Kidney (tissue), 13 donors: ENCODE measurements at regions not wholly inside any gene's neighbourhood (a gene's known extent, or its start where the extent isn't known, plus 50 kb on each side); places are given as distances from the start of the nearest gene placed in this dataset.

Experiments
- DNase-seq, 5 donors: peaks; one replicate each; pipeline ENCODE4 v3.0.0-alpha.2; 2013 to 2020
- FAIRE-seq: peaks from 2 replicates; lab custom pipeline; 2012; peaks lifted over from hg19 to GRCh38; lab: Jason Lieb, UNC
- H3K27ac ChIP-seq, 2 donors: one replicate each; pipeline ENCODE4 v1.7.0; 2013; ENCODE audit warnings: low read depth in 2 of 2, low read length in 2 of 2, inconsistent platforms in 1 of 2
- H3K27me3 ChIP-seq: one replicate; pipeline ENCODE4 v1.7.1; 2013; ENCODE audit warnings: low read length, inconsistent platforms; ENCODE audit not compliant: control insufficient read depth, insufficient read depth
- H3K36me3 ChIP-seq, 3 donors: one replicate each; pipeline versions ENCODE4 v1.7.0 to v1.7.1; 2013; ENCODE audit warnings: low read length in 3 of 3, control low read depth in 1 of 3, inconsistent platforms in 1 of 3; ENCODE audit not compliant: insufficient read depth in 3 of 3, control insufficient read depth in 2 of 3
- H3K4me1 ChIP-seq, 3 donors: one replicate each; pipeline versions ENCODE4 v1.7.0 to v1.7.1; 2013; ENCODE audit warnings: low read length in 3 of 3, inconsistent platforms in 1 of 3, low read depth in 1 of 3; ENCODE audit not compliant: control insufficient read depth in 2 of 3, insufficient read depth in 2 of 3
- H3K4me3 ChIP-seq, 3 donors: one replicate each; pipeline versions ENCODE4 v1.7.0 to v1.8.1; 2013; ENCODE audit warnings: low read length in 3 of 3, control low read depth in 1 of 3, inconsistent platforms in 1 of 3
- H3K9ac ChIP-seq, 3 donors: one replicate each; pipeline versions ENCODE4 v1.7.0 to v1.7.1; 2013; ENCODE audit warnings: low read length in 3 of 3, control low read depth in 1 of 3, inconsistent platforms in 1 of 3
- H3K9me3 ChIP-seq, 3 donors: one replicate each; pipeline versions ENCODE4 v1.7.0 to v1.7.1; 2013; ENCODE audit warnings: low read length in 3 of 3, control low read depth in 1 of 3, inconsistent platforms in 1 of 3; ENCODE audit not compliant: control insufficient read depth in 2 of 3, insufficient read depth in 1 of 3
- CTCF ChIP-seq: IDR thresholded peaks from 3 replicates; pipeline ENCODE4 v1.5.1; 2012; ENCODE audit warnings: mild to moderate bottlenecking, moderate library complexity, borderline replicate concordance; ENCODE audit not compliant: insufficient read depth; ENCODE audit errors: extremely low read depth
- intact Hi-C: fragments of 100-400 bp; cut with DNase I; formaldehyde crosslinking; loops from one replicate; pipeline ENCODE4 v1.11.1; 2022
- donor health status: control.
- donor health status: control.
- donor health status: control.
- donor health status: control.
- donor health status: control.
- donor health status: DM: yes; HTN: yes; CAD: no.
- donor health status: Normal renal cell carcinoma (clear cell type).

DNA sequence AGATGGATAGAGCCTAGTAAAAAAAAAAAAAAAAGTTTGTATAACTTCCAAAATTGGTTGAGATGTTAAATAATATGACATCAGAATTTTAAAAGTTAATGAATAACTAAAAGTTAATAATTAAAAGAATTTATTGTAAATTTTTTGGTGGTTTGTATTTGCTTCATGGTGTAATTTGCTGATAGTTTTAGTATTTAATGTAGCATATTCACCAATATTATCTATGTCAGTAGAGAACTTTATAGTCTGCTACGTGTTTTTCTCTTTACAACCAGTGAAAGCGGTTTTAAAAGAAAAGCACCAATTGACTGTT is 51.8 kb upstream of the STEAP4 start:
- H3K27me3 ChIP-seq: no peaks in the 10 kb centered on the region
- TF ChIP-seq CTCF: no peak
- no peaks in the 10 kb centered on the region for H3K36me3 ChIP-seq
- H3K4me1 ChIP-seq: no peaks in the 10 kb centered on the region
- H3K4me3 ChIP-seq: no peak overlapping the region
- H3K9me3 ChIP-seq: no peaks in the 10 kb centered on the region
- DNase-seq: no peak
- FAIRE-seq: peak; percentile 72
- no peak overlapping the region for H3K27ac ChIP-seq
- no peak overlapping the region for H3K9ac ChIP-seq
- intact Hi-C loops: loop anchor here (10.0 kb wide), 1 partner anchor 114 kb away; no protein-coding TSS in a partner anchor

DNA sequence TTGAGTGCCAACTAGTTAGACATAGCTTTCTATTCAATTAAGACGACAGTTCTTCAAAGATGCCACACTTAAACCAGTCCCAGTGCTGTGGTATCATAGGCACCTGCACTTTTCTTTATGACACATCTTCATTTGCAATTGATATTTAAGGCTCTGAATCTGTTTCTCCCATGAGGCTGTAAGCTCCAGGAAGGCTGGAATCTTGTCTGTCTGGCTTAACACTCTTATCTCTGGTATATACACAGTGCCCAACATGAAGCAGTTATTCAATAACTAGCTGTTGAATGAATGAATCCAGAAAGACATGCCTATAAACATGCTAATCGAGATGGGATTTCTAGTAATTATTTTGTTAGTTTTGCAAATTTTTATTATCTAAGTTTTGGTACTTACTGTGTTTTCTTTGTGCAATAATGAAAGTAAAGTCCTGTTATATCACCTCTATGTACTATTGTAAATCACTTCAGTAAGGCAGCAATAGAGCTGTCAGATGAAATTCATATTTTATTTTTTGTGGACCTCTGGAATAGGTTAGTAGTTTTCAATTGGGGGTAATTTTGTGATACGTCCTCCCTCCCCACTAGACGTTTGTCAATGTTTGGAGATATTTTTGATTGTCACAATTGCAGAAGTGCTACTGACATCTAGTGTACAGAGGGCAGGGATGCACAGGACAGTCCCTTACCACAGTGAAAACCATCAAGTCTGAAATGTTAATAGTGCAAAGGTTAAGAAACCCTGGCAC is 51.3 kb upstream of the STEAP4 start:
- H3K4me1 ChIP-seq: no peaks in the 10 kb centered on the region
- no peak overlapping the region for H3K27ac ChIP-seq
- H3K9ac ChIP-seq: no peak overlapping the region
- no peaks in the 10 kb centered on the region for H3K36me3 ChIP-seq
- FAIRE-seq (no peak), DNase-seq (no peak)
- no peaks in the 10 kb centered on the region for H3K27me3 ChIP-seq
- intact Hi-C loops: loop anchor here (10.0 kb wide), 1 partner anchor 113 kb away; no protein-coding TSS in a partner anchor
- peak overlapping the region in 1 of 3 donors; percentile 24 for H3K4me3 ChIP-seq
- TF ChIP-seq CTCF: peak; percentile 25
- no peaks in the 10 kb centered on the region for H3K9me3 ChIP-seq

DNA sequence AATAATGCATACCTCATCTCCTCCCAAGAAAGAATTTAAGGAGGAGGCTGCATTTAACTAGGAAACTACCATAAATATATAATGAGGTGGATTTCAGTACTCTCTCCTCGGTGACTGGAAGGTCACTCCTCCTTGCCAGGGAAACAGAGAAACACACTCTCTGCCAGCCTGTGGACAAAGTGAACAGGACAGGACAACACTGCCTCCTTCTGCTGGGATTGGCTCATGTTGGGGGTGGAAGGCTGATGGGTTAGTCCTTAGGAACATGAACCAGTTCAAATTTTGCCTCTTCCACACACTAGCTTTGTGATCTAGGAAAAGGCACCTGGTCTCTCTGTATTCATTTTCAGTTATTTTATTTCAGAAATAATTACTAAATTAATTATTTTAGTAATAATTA is 50.6 kb upstream of the STEAP4 start:
- no peak for FAIRE-seq
- no peak overlapping the region for H3K9ac ChIP-seq
- intact Hi-C loops: loop anchor here (10.0 kb wide), 1 partner anchor 112 kb away; no protein-coding TSS in a partner anchor

More for the DNA sequence above, 50.6 kb upstream of the STEAP4 start:
- Histone ChIP-seq H3K4me1 (no peaks in the 10 kb centered on the region), H3K4me3 (no peak overlapping the region), H3K27me3 (no peaks in the 10 kb centered on the region), H3K27ac (no peak overlapping the region), H3K36me3 (no peaks in the 10 kb centered on the region), H3K9me3 (no peaks in the 10 kb centered on the region)
- TF ChIP-seq CTCF: peak; percentile 15
- no peak for DNase-seq
